NB4 (cell line): ENCODE measurements at regions not wholly inside any gene's neighbourhood (a gene's known extent, or its start where the extent isn't known, plus 50 kb on each side); places are given as distances from the start of the nearest gene placed in this dataset.
"Not testable (repeated sequence)": the region's sequence is repeated elsewhere in the genome, so short reads cannot be mapped to it uniquely, and the experiment has no call there.

Experiments
- DNase-seq: peaks from one replicate; pipeline ENCODE4 v3.0.0; 2010; ENCODE audit warnings: low read depth
- H3K4me3 ChIP-seq: one replicate; pipeline ENCODE4 v1.5.1; 2011; ENCODE audit warnings: mild to moderate bottlenecking, low read depth, low read length, moderate library complexity
- CTCF ChIP-seq: IDR thresholded peaks from one replicate; pipeline ENCODE4 v1.5.1; 2012; ENCODE audit warnings: low read depth, low read length
- MAX ChIP-seq: IDR thresholded peaks from 2 replicates; pipeline ENCODE4 v1.6.1; 2011; ENCODE audit warnings: low read depth, low read length
- MYC ChIP-seq: IDR thresholded peaks from 2 replicates; pipeline ENCODE4 v1.6.1; 2011; ENCODE audit warnings: low read depth, low read length
- POLR2A ChIP-seq: IDR thresholded peaks from 2 replicates; pipeline ENCODE4 v1.6.1; 2011; ENCODE audit warnings: mild to moderate bottlenecking; ENCODE audit not compliant: insufficient read length; ENCODE audit errors: extremely low read depth

GRCh38 chr13:62167650-62168172, 752.1 kb upstream of the PCDH20 start:
- no peak overlapping the region for H3K4me3 ChIP-seq
- TF ChIP-seq POLR2A (no peak), CTCF (no peak), MAX (no peak), MYC (no peak)
- no peak for DNase-seq

- TF ChIP-seq MYC (no peak), MAX (no peak), CTCF (no peak), POLR2A (no peak)
- no peak for DNase-seq
- no peak overlapping the region for H3K4me3 ChIP-seq
Measured at GRCh38 chr13:62162860-62163259, 747.2 kb upstream of the PCDH20 start.

GRCh38 chr13:62158520-62158919, 742.9 kb upstream of the PCDH20 start:
- DNase-seq: no peak
- TF ChIP-seq MYC: no peak
- H3K4me3 ChIP-seq: no peak overlapping the region

- not testable (repeated sequence) for DNase-seq, H3K4me3 ChIP-seq
Measured at GRCh38 chr13:62151724-62152123, 736.1 kb upstream of the PCDH20 start.

- TF ChIP-seq POLR2A: no peak
- no peak for TF ChIP-seq MAX
- no peak for TF ChIP-seq CTCF
- TF ChIP-seq MYC: no peak
- no peak for DNase-seq
- H3K4me3 ChIP-seq: no peak overlapping the region
Measured at GRCh38 chr13:62142048-62142447, 726.4 kb upstream of the PCDH20 start.

GRCh38 chr13:62139597-62139996, 723.9 kb upstream of the PCDH20 start:
- no peak overlapping the region for H3K4me3 ChIP-seq
- TF ChIP-seq MAX (no peak), MYC (no peak), CTCF (no peak), POLR2A (no peak)
- no peak for DNase-seq

- no peak for TF ChIP-seq POLR2A
- H3K4me3 ChIP-seq: no peak overlapping the region
- no peak for DNase-seq
Measured at GRCh38 chr13:62137629-62138405, 722.2 kb upstream of the PCDH20 start.
